PFSK-1 (cell line): ENCODE measurements at regions not wholly inside any gene's neighbourhood (a gene's known extent, or its start where the extent isn't known, plus 50 kb on each side); places are given as distances from the start of the nearest gene placed in this dataset.

Experiments used
- FOXP2 ChIP-seq: optimal IDR thresholded peaks from 2 replicates; pipeline ENCODE3; 2011; ENCODE audit warnings: borderline replicate concordance, control low read depth, inconsistent platforms; ENCODE audit not compliant: insufficient read depth; ENCODE audit errors: extremely low read length, extremely low read depth
- POLR2AphosphoS5 ChIP-seq: IDR thresholded peaks from 2 replicates; pipeline ENCODE4 v1.6.1; 2012; ENCODE audit warnings: low read depth, mild to moderate bottlenecking, control low read depth, low read length, moderate library complexity
- SIN3A ChIP-seq: IDR thresholded peaks from 2 replicates; pipeline ENCODE4 v1.6.1; 2012; ENCODE audit warnings: mild to moderate bottlenecking, low read length, moderate library complexity, borderline replicate concordance; ENCODE audit not compliant: insufficient read depth
- TAF1 ChIP-seq: IDR thresholded peaks from 2 replicates; pipeline ENCODE4 v1.6.1; 2012; ENCODE audit warnings: low read length, control low read depth, borderline replicate concordance; ENCODE audit not compliant: insufficient read depth
- TF ChIP-seq, protein P1 (sequence below), 2 experiments: IDR thresholded peaks; 2 replicates each; pipeline versions ENCODE4 v1.6.1 to v1.8.0; 2011 to 2012; ENCODE audit warnings: low read depth in 2 of 2, low read length in 2 of 2, control low read depth in 1 of 2, inconsistent platforms in 1 of 2, mild to moderate bottlenecking in 1 of 2, moderate library complexity in 1 of 2; ENCODE audit not compliant: insufficient read depth in 1 of 2

DNA sequence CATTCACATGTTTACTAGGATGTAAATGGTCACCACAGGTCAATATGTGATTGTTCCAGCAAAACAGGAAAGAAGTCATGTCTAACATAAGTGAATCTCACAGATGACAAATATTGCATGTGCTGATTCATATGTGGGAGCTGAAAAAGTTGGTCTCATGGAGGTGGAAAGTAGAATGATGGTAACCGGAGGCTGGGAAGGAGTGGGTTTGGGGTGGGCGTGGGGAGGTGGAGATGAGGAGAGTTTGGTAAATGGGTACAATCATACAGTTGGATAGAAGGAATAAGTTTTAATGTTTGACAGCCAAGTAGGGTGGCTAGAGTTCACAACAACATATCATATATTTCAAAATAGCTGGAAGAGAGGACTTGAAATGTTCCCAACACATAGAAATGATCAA, 83.8 kb upstream of the RANBP3L start:
- TF ChIP-seq FOXP2 (no peak), TAF1 (no peak), POLR2AphosphoS5 (no peak), SIN3A (no peak)
- TF ChIP-seq, protein P1, sequence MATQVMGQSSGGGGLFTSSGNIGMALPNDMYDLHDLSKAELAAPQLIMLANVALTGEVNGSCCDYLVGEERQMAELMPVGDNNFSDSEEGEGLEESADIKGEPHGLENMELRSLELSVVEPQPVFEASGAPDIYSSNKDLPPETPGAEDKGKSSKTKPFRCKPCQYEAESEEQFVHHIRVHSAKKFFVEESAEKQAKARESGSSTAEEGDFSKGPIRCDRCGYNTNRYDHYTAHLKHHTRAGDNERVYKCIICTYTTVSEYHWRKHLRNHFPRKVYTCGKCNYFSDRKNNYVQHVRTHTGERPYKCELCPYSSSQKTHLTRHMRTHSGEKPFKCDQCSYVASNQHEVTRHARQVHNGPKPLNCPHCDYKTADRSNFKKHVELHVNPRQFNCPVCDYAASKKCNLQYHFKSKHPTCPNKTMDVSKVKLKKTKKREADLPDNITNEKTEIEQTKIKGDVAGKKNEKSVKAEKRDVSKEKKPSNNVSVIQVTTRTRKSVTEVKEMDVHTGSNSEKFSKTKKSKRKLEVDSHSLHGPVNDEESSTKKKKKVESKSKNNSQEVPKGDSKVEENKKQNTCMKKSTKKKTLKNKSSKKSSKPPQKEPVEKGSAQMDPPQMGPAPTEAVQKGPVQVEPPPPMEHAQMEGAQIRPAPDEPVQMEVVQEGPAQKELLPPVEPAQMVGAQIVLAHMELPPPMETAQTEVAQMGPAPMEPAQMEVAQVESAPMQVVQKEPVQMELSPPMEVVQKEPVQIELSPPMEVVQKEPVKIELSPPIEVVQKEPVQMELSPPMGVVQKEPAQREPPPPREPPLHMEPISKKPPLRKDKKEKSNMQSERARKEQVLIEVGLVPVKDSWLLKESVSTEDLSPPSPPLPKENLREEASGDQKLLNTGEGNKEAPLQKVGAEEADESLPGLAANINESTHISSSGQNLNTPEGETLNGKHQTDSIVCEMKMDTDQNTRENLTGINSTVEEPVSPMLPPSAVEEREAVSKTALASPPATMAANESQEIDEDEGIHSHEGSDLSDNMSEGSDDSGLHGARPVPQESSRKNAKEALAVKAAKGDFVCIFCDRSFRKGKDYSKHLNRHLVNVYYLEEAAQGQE (IDR thresholded peaks at IDR 0.05; ENCODE audit: insufficient read depth in 1 of 2, low read depth in 2 of 2, low read length in 2 of 2): no peak

DNA sequence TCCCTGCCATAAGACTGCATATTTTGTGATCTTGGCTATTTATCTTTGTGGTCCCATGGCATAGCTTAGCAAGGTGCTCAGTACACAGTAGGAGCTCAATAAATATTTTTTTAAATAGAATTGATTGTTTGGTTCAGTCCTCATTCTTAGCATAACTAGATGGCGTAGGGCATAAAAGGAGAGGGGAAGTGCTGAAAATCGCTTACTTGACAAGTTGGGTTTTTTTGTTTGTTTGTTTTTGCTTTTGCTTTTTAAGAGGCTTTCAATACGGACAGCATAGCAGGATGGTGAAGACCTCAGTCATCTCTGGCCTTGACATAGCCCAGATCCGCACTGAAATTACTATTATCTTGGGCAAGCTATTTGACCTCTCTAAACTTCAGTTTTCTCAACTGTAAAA, 86.6 kb upstream of the RANBP3L start:
- no peak for TF ChIP-seq POLR2AphosphoS5
- no peak for TF ChIP-seq FOXP2
- TF ChIP-seq TAF1: no peak
- TF ChIP-seq, protein P1 (IDR thresholded peaks at IDR 0.05; ENCODE audit: insufficient read depth in 1 of 2, low read depth in 2 of 2, low read length in 2 of 2): no peak
- TF ChIP-seq SIN3A: no peak

DNA sequence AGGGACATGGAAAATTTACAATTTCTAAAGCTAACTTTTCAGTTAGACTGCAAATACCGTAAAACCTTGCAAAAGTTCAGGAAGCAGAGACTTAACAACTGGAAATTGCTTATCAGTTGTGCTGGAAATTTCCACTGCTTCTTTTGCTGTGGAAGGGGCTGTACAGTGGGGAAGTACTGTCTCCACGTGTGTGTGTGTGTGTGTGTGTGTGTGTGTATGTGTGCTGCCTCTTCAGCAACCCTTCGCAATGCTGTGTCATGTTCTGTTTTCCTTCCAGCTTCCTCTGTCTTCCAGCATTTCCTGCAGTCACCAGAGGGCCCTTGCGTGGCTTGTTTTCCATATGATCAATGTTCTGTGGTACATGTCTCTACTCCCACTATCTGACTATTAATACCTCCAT, 87.5 kb upstream of the RANBP3L start:
- peak; percentile 42 for TF ChIP-seq FOXP2
- TF ChIP-seq, protein P1 (IDR thresholded peaks at IDR 0.05; ENCODE audit: insufficient read depth in 1 of 2, low read depth in 2 of 2, low read length in 2 of 2): no peak
- peak; percentile 34; the same call in 1 of the 2 replicates for TF ChIP-seq SIN3A
- no peak for TF ChIP-seq TAF1
- TF ChIP-seq POLR2AphosphoS5: no peak

DNA sequence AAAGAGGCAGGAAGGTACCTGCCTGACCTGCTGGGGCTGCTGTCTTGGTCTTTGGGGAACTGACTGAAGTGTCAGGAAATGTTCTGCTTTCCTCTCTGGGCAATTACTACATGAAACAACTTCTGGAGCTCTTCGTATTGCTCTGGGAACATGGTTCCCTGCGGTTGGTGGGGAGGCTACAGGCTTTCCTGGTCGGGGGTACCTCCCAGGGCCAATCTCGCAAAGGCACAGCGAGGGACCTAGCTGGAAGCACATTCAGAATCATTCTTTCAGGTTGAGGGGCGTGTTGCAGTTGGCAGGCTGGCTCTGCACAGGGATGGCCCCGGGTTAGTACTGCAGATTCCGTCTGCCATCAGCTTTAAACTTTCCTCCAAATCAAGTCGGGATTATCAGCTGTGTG, 88.9 kb upstream of the RANBP3L start:
- TF ChIP-seq TAF1 (no peak), SIN3A (no peak), POLR2AphosphoS5 (no peak), FOXP2 (no peak)
- TF ChIP-seq, protein P1 (IDR thresholded peaks at IDR 0.05; ENCODE audit: insufficient read depth in 1 of 2, low read depth in 2 of 2, low read length in 2 of 2): no peak

DNA sequence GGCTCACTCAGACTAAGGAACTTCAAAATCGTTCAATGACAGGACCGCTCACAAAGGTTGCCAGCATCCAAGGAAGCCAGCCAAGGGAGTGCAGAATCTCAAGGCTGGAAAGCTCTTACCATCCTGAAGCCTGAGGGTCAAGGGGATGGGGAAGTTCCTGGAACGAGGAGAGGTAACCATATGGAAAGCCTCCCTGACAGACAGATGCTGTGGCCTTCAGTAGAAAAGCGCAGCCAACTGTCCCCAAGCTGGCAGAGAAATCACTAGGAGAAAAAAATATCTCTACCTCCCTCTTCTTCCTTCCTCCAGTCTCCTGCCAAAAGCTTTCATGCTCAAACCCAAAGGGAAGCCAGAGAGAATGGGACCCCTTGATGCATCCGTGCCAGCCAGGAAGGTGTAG, 90.5 kb upstream of the RANBP3L start:
- TF ChIP-seq FOXP2 (no peak), TAF1 (no peak), POLR2AphosphoS5 (no peak), SIN3A (no peak)
- TF ChIP-seq, protein P1 (IDR thresholded peaks at IDR 0.05; ENCODE audit: insufficient read depth in 1 of 2, low read depth in 2 of 2, low read length in 2 of 2): no peak
